22Rv1 (cell line): ENCODE measurements at regions not wholly inside any gene's neighbourhood (a gene's known extent, or its start where the extent isn't known, plus 50 kb on each side); places are given as distances from the start of the nearest gene placed in this dataset.

Experiments
- ZFX ChIP-seq: fragments of 450-650 bp; IDR thresholded peaks from 2 replicates; pipeline ENCODE4 v1.6.1; 2017; ENCODE audit warnings: antibody characterized with exemption, borderline replicate concordance
- TF ChIP-seq, protein P1 (sequence below): fragments of 450-650 bp; IDR thresholded peaks from 2 replicates; pipeline ENCODE4 v1.5.1; 2017; ENCODE audit warnings: mild to moderate bottlenecking

DNA sequence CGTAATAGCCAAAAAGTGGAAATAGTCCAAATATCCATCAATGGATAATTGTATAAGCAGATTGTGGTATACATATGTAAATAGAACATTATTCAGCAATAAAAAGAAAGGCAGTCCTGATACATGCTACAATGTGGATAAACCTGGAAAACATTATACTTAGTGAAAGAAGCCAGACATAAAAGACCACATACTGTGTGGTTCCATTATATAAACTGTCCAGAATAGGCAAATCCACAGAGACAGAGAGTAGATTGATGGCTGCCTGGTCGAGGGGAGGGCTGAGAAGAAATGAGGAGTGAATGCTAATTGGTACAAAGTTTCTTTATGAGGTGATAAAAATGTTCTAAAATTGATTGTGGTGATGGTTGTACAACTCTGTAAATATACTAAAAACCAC is 397.4 kb upstream of the RPS6KA3 start:
- TF ChIP-seq, protein P1, sequence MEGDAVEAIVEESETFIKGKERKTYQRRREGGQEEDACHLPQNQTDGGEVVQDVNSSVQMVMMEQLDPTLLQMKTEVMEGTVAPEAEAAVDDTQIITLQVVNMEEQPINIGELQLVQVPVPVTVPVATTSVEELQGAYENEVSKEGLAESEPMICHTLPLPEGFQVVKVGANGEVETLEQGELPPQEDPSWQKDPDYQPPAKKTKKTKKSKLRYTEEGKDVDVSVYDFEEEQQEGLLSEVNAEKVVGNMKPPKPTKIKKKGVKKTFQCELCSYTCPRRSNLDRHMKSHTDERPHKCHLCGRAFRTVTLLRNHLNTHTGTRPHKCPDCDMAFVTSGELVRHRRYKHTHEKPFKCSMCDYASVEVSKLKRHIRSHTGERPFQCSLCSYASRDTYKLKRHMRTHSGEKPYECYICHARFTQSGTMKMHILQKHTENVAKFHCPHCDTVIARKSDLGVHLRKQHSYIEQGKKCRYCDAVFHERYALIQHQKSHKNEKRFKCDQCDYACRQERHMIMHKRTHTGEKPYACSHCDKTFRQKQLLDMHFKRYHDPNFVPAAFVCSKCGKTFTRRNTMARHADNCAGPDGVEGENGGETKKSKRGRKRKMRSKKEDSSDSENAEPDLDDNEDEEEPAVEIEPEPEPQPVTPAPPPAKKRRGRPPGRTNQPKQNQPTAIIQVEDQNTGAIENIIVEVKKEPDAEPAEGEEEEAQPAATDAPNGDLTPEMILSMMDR, result no peak
- no peak for TF ChIP-seq ZFX
